Stimulated activated CD8-positive, alpha-beta memory T cell treated with anti-CD3 and anti-CD28 coated beads, Interleukin-15, amount 100 ng/mL, for 4 hours (primary cell): ENCODE measurements at regions not wholly inside any gene's neighbourhood (a gene's known extent, or its start where the extent isn't known, plus 50 kb on each side); places are given as distances from the start of the nearest gene placed in this dataset.
"Not testable (repeated sequence)": the region's sequence is repeated elsewhere in the genome, so short reads cannot be mapped to it uniquely, and the experiment has no call there.

Experiments
- DNase-seq, 2 donors: peaks; one replicate each; pipeline ENCODE4 v3.0.0-alpha.2; 2020; ENCODE audit warnings: low read depth in 2 of 2

- no peak for DNase-seq
Measured at GRCh38 chr2:171266102-171266501, 105.4 kb upstream of the TLK1 start.

GRCh38 chr2:171261529-171261928 lies 100.8 kb upstream of the TLK1 start:
- DNase-seq: not testable (repeated sequence)

GRCh38 chr2:171260471-171261424 lies 100.1 kb upstream of the TLK1 start:
- no peak for DNase-seq

- DNase-seq: no peak
Measured at GRCh38 chr2:171254666-171255065, 94.0 kb upstream of the TLK1 start.

GRCh38 chr2:171253900-171254650 lies 93.4 kb upstream of the TLK1 start:
- DNase-seq: no peak

- no peak for DNase-seq
Measured at GRCh38 chr2:171253279-171253678, 92.6 kb upstream of the TLK1 start.

- DNase-seq: no peak
Measured at GRCh38 chr2:171249689-171250088, 89.0 kb upstream of the TLK1 start.

GRCh38 chr2:171247741-171248662 lies 87.3 kb upstream of the TLK1 start:
- DNase-seq: no peak

GRCh38 chr2:171244970-171245782 lies 84.5 kb upstream of the TLK1 start:
- no peak for DNase-seq

- no peak for DNase-seq
Measured at GRCh38 chr2:171244466-171244969, 83.8 kb upstream of the TLK1 start.

GRCh38 chr2:171241771-171242170 lies 81.1 kb upstream of the TLK1 start:
- no peak for DNase-seq

GRCh38 chr2:171238946-171239345 lies 78.3 kb upstream of the TLK1 start:
- no peak for DNase-seq

GRCh38 chr2:171237751-171238505 lies 77.2 kb upstream of the TLK1 start:
- DNase-seq: no peak

- DNase-seq: no peak
Measured at GRCh38 chr2:171235262-171235881, 74.7 kb upstream of the TLK1 start.

GRCh38 chr2:171230176-171230575 lies 69.5 kb upstream of the TLK1 start:
- no peak for DNase-seq

GRCh38 chr2:171228826-171229225 lies 68.1 kb upstream of the TLK1 start:
- no peak for DNase-seq

GRCh38 chr2:171227066-171227782 lies 66.5 kb upstream of the TLK1 start:
- no peak for DNase-seq

GRCh38 chr2:171226461-171226860 lies 65.8 kb upstream of the TLK1 start:
- DNase-seq: no peak

GRCh38 chr2:171225989-171226388 lies 65.3 kb upstream of the TLK1 start:
- DNase-seq: no peak
